IMR-90 (cell line): ENCODE measurements at regions not wholly inside any gene's neighbourhood (a gene's known extent, or its start where the extent isn't known, plus 50 kb on each side); places are given as distances from the start of the nearest gene placed in this dataset.

Experiments
- ATAC-seq: fragments of 200-7000 bp; cut with Tn5 transposase; 2 replicates; pipeline ENCODE4 v1.9.1; 2020; ENCODE audit warnings: low read depth, mild to moderate bottlenecking, moderate library complexity
- BruUV-seq: library from RNA; stranded (reverse); fragments of 400-500 nt; replicated peaks from 2 replicates; lab custom pipeline; 2021; lab: Mats Ljungman, UMichigan
- CTCF ChIA-PET: fragments of 300-600 bp; formaldehyde crosslinking; extraction: SDS; loops from one replicate; lab custom pipeline; 2021; ENCODE audit warnings: antibody characterized with exemption; lab: Yijun Ruan, JAX
- POLR2A ChIA-PET: fragments of 300-600 bp; sonication (Branson Sonifier 250); formaldehyde crosslinking; loops from one replicate; lab custom pipeline; 2022; ENCODE audit warnings: antibody characterized with exemption; ENCODE audit not compliant: unreplicated experiment; lab: Charles Lee
- DNase-seq: peaks from one replicate; pipeline ENCODE4 v3.0.0; 2013
- H2AFZ ChIP-seq: replicated peaks from 2 replicates; pipeline ENCODE3; 2013; ENCODE audit warnings: low read length, mild to moderate bottlenecking; ENCODE audit not compliant: poor library complexity
- H2AK5ac ChIP-seq: 2 replicates; pipeline ENCODE4 v1.6.1; 2013; ENCODE audit warnings: low read depth, low read length, inconsistent platforms
- H2AK9ac ChIP-seq: replicated peaks from 2 replicates; pipeline ENCODE3; 2013; ENCODE audit warnings: mild to moderate bottlenecking, low read depth, low read length, moderate library complexity; ENCODE audit not compliant: poor library complexity
- H2BK120ac ChIP-seq: 2 replicates; pipeline ENCODE4 v1.6.1; 2013; ENCODE audit warnings: low read depth, low read length, inconsistent platforms
- H2BK15ac ChIP-seq: 3 replicates; pipeline ENCODE4 v1.6.1; 2013; ENCODE audit warnings: low read depth, low read length, inconsistent platforms
- H2BK20ac ChIP-seq: 2 replicates; pipeline ENCODE4 v1.6.1; 2013; ENCODE audit warnings: low read depth, mild to moderate bottlenecking, inconsistent platforms, low read length, moderate library complexity
- H2BK5ac ChIP-seq: 2 replicates; pipeline ENCODE4 v1.6.1; 2013; ENCODE audit warnings: mild to moderate bottlenecking, low read depth, low read length, inconsistent platforms; ENCODE audit not compliant: poor library complexity, severe bottlenecking
- H3K14ac ChIP-seq: replicated peaks from 2 replicates; pipeline ENCODE4 v1.6.1; 2013; ENCODE audit warnings: low read depth, low read length, inconsistent platforms
- H3K18ac ChIP-seq: 2 replicates; pipeline ENCODE4 v1.6.1; 2013; ENCODE audit warnings: low read depth, low read length, control low read depth
- H3K23ac ChIP-seq: 2 replicates; pipeline ENCODE4 v1.6.1; 2013; ENCODE audit warnings: low read depth, low read length, inconsistent platforms
- H3K27ac ChIP-seq: 2 replicates; pipeline ENCODE4 v1.5.1; 2013; ENCODE audit warnings: mild to moderate bottlenecking, control low read depth, low read length; ENCODE audit not compliant: insufficient read depth
- H3K27me3 ChIP-seq: 2 replicates; pipeline ENCODE4 v1.6.1; 2013; ENCODE audit warnings: low read length; ENCODE audit not compliant: control insufficient read depth, insufficient read depth
- H3K36me3 ChIP-seq: 2 replicates; pipeline ENCODE4 v1.6.1; 2013; ENCODE audit warnings: low read length, mixed read lengths; ENCODE audit not compliant: control insufficient read depth, insufficient read depth
- H3K4ac ChIP-seq: 2 replicates; pipeline ENCODE4 v1.6.1; 2013; ENCODE audit warnings: low read depth, low read length, inconsistent platforms
- H3K4me1 ChIP-seq: 2 replicates; pipeline ENCODE4 v1.6.1; 2013; ENCODE audit warnings: low read length, mixed read lengths; ENCODE audit not compliant: control insufficient read depth, insufficient read depth
- H3K4me2 ChIP-seq: 2 replicates; pipeline ENCODE4 v1.6.1; 2013; ENCODE audit warnings: low read depth, mild to moderate bottlenecking, control low read depth, low read length, moderate library complexity
- H3K4me3 ChIP-seq: 2 replicates; pipeline ENCODE4 v1.5.1; 2013; ENCODE audit warnings: low read depth, mild to moderate bottlenecking, control low read depth, low read length, moderate library complexity; ENCODE audit not compliant: insufficient read depth
- H3K56ac ChIP-seq: 2 replicates; pipeline ENCODE4 v1.6.1; 2013; ENCODE audit warnings: low read length, inconsistent platforms; ENCODE audit not compliant: insufficient read depth; ENCODE audit errors: extremely low read depth
- H3K79me1 ChIP-seq, 2 experiments: 2 replicates each; pipeline ENCODE4 v1.6.1; 2013; ENCODE audit warnings: low read length in 2 of 2, inconsistent platforms in 1 of 2, low read depth in 1 of 2
- H3K9ac ChIP-seq: 2 replicates; pipeline ENCODE4 v1.6.1; 2013; ENCODE audit warnings: low read depth, low read length, control low read depth
- H3K9me1 ChIP-seq: 2 replicates; pipeline ENCODE4 v1.6.1; 2013; ENCODE audit warnings: low read length, inconsistent platforms; ENCODE audit not compliant: insufficient read depth
- H3K9me3 ChIP-seq: 2 replicates; pipeline ENCODE4 v1.6.1; 2013; ENCODE audit warnings: low read length; ENCODE audit not compliant: control insufficient read depth, insufficient read depth
- H4K20me1 ChIP-seq: 2 replicates; pipeline ENCODE4 v1.6.1; 2013; ENCODE audit warnings: low read length, inconsistent platforms; ENCODE audit not compliant: insufficient read depth
- H4K5ac ChIP-seq: 2 replicates; pipeline ENCODE4 v1.6.1; 2013; ENCODE audit warnings: mild to moderate bottlenecking, low read depth, low read length, control low read depth
- H4K8ac ChIP-seq, 2 experiments: 2 replicates each; pipeline ENCODE4 v1.6.1; 2013; ENCODE audit warnings: low read depth in 2 of 2, low read length in 2 of 2, control low read depth in 1 of 2, inconsistent platforms in 1 of 2
- H4K91ac ChIP-seq: 2 replicates; pipeline ENCODE4 v1.6.1; 2013; ENCODE audit warnings: low read depth, low read length, inconsistent platforms; ENCODE audit not compliant: insufficient read depth
- BHLHE40 ChIP-seq: fragments of 150-350 bp; IDR thresholded peaks from 2 replicates; pipeline ENCODE4 v1.6.1; 2016; ENCODE audit warnings: mild to moderate bottlenecking, low read depth, low read length
- CEBPB ChIP-seq: IDR thresholded peaks from 2 replicates; pipeline ENCODE4 v1.6.1; 2012; ENCODE audit warnings: low read depth, low read length, improper control_type of control experiment
- CHD1 ChIP-seq: IDR thresholded peaks from 2 replicates; pipeline ENCODE4 v1.6.1; 2012; ENCODE audit warnings: low read depth, low read length, improper control_type of control experiment
- FOS ChIP-seq: fragments of 150-350 bp; IDR thresholded peaks from 2 replicates; pipeline ENCODE4 v1.6.1; 2016; ENCODE audit warnings: low read depth, low read length
- MAFK ChIP-seq: IDR thresholded peaks from 2 replicates; pipeline ENCODE4 v1.6.1; 2012; ENCODE audit warnings: low read depth, low read length, improper control_type of control experiment
- MAZ ChIP-seq: IDR thresholded peaks from 2 replicates; pipeline ENCODE4 v1.6.1; 2012; ENCODE audit warnings: low read depth, mild to moderate bottlenecking, low read length, improper control_type of control experiment, moderate library complexity, borderline replicate concordance
- MXI1 ChIP-seq: IDR thresholded peaks from 2 replicates; pipeline ENCODE4 v1.6.1; 2012; ENCODE audit warnings: low read depth, mild to moderate bottlenecking, low read length, moderate library complexity, borderline replicate concordance
- NFE2L2 ChIP-seq: fragments of 150-350 bp; IDR thresholded peaks from 2 replicates; pipeline ENCODE4 v1.6.1; 2016; ENCODE audit warnings: low read depth, mild to moderate bottlenecking, low read length
- POLR2A ChIP-seq: IDR thresholded peaks from 2 replicates; pipeline ENCODE4 v1.6.1; 2012; ENCODE audit warnings: mild to moderate bottlenecking, low read depth, low read length
- RAD21 ChIP-seq: IDR thresholded peaks from 2 replicates; pipeline ENCODE4 v1.6.1; 2012; ENCODE audit warnings: low read length, improper control_type of control experiment
- RCOR1 ChIP-seq: IDR thresholded peaks from 2 replicates; pipeline ENCODE4 v1.6.1; 2012; ENCODE audit warnings: mild to moderate bottlenecking, low read length, improper control_type of control experiment; ENCODE audit not compliant: insufficient replicate concordance
- RFX5 ChIP-seq: IDR thresholded peaks from 2 replicates; pipeline ENCODE4 v1.8.0; 2012; ENCODE audit warnings: low read depth, mild to moderate bottlenecking, low read length, moderate library complexity
- SMC3 ChIP-seq: fragments of 150-350 bp; IDR thresholded peaks from 2 replicates; pipeline ENCODE4 v1.6.1; 2016; ENCODE audit warnings: low read depth, mild to moderate bottlenecking, antibody characterized with exemption, low read length, moderate library complexity
- WGBS, 2 experiments: methylation state at CpG; one replicate each; pipeline versions ENCODE4 v1.1.5 to v1.1.7; 2013; ENCODE audit warnings: missing lambda C conversion rate in 2 of 2; ENCODE audit not compliant: insufficient read length in 1 of 2; ENCODE audit errors: extremely low coverage in 2 of 2; 5-methylcytosine and 5-hydroxymethylcytosine counted together
- dilution Hi-C: fragments of 300-500 bp; cut with HindIII; formaldehyde crosslinking; loops from one replicate; pipeline ENCODE4 v1.14.3; 2018; ENCODE audit warnings: low sequenced_read_pairs; ENCODE audit not compliant: unreplicated experiment
- in situ Hi-C: fragments of 300-500 bp; cut with MboI; formaldehyde crosslinking; loops from 3 replicates; pipeline ENCODE4 v1.14.3; 2019; ENCODE audit warnings: low sequenced_read_pairs, inconsistent platforms, mixed read lengths
- intact Hi-C: fragments of 100-400 bp; cut with micrococcal nuclease; formaldehyde crosslinking; loops from 2 replicates; pipeline ENCODE4 v1.10.0; 2022
- TF ChIP-seq, protein P1 (sequence below): fragments of 150-350 bp; IDR thresholded peaks from 2 replicates; pipeline ENCODE4 v1.6.1; 2017; ENCODE audit warnings: mild to moderate bottlenecking, antibody characterized with exemption, low read length, low read depth
- TF ChIP-seq, protein P2 (sequence below): conservative IDR thresholded peaks from 2 replicates; pipeline ENCODE4 v1.5.1; 2012; ENCODE audit warnings: mild to moderate bottlenecking, low read depth, low read length, improper control_type of control experiment
- TF ChIP-seq, protein P3 (sequence below): fragments of 150-350 bp; IDR thresholded peaks from 2 replicates; pipeline ENCODE4 v1.6.1; 2016; ENCODE audit warnings: low read depth, mild to moderate bottlenecking, low read length, moderate library complexity, borderline replicate concordance

DNA sequence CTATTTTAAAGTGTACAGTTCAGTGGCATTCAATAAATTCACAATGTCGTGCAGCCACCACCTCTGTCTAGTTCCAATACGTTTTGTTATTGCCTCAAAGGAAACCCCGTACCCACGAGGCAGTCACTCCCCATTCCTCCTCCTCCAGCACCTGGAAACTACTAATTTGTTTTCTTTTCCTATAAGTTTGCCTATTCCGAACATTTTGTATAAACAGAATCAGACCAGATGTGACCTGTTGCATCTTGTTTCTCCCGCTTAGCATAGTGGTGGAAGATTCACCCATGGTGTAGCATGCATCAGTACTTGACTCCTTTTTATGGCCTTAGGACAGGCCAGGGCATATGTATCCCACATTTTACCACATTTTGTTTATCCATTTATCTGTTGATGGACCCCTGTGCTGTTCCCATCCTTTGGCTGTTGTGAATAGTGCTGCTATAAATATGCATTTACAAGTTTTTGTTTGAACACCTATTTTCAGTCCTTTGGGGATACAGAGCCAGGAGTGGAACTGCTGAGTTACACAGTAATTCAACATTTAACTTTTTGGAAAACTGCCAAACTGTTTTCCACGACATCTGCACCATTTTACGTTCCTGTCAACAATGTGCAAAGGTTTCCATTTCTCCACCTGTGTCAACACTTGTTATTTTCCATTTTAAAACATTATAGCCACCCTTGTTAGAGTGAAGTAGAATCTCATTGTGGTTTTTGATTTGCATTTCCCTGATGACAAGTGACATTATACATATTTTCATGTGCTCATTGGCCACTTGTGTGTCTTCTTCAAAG, 57.8 kb upstream of the STX18 start:
- no TSS peak for BruUV-seq
- Histone ChIP-seq H3K9me3 (peaks cover 5% of the 10 kb centered on the region), H3K36me3 (no peaks in the 10 kb centered on the region), H2AK9ac (no peak overlapping the region), H3K27me3 (no peaks in the 10 kb centered on the region), H3K4ac (no peak overlapping the region), H3K27ac (no peak overlapping the region), H3K4me1 (no peaks in the 10 kb centered on the region; the same call in 1 of the 2 replicates), H2BK15ac (no peak overlapping the region), H3K14ac (no peak overlapping the region), H4K5ac (no peak overlapping the region), H2AK5ac (no peak overlapping the region), H2BK120ac (no peak overlapping the region), H3K18ac (no peak overlapping the region), H3K56ac (no peak overlapping the region), H3K4me3 (no peak overlapping the region), H3K79me1 (no peaks in the 10 kb centered on the region), H2AFZ (no peak overlapping the region), H4K8ac (no peak overlapping the region), H4K91ac (no peak overlapping the region), H2BK5ac (no peak overlapping the region), H2BK20ac (no peak overlapping the region), H3K23ac (no peak overlapping the region), H3K9ac (no peak overlapping the region), H3K4me2 (no peak overlapping the region), H4K20me1 (no peaks in the 10 kb centered on the region), H3K9me1 (no peaks in the 10 kb centered on the region)
- DNase-seq (no peak), ATAC-seq (no peak)
- ChIA-PET POLR2A (no interaction called here), CTCF (no interaction called here)
- intact Hi-C loops: no loop called here
- dilution Hi-C loops: no loop called here
- in situ Hi-C loops: no loop called here
- WGBS, 2 experiments: 61% methylated on average over 4 of the region's 8 CpGs; no CpG with 5 or more reads in 1 of the 2 experiments
- TF ChIP-seq RAD21 (no peak), RCOR1 (no peak), NFE2L2 (no peak), RFX5 (no peak), SMC3 (no peak), BHLHE40 (no peak), CHD1 (no peak), MXI1 (no peak), MAFK (no peak), POLR2A (no peak), FOS (no peak), CEBPB (no peak), MAZ (no peak)
- TF ChIP-seq, protein P1, sequence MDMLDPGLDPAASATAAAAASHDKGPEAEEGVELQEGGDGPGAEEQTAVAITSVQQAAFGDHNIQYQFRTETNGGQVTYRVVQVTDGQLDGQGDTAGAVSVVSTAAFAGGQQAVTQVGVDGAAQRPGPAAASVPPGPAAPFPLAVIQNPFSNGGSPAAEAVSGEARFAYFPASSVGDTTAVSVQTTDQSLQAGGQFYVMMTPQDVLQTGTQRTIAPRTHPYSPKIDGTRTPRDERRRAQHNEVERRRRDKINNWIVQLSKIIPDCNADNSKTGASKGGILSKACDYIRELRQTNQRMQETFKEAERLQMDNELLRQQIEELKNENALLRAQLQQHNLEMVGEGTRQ: no peak
- TF ChIP-seq, protein P2, sequence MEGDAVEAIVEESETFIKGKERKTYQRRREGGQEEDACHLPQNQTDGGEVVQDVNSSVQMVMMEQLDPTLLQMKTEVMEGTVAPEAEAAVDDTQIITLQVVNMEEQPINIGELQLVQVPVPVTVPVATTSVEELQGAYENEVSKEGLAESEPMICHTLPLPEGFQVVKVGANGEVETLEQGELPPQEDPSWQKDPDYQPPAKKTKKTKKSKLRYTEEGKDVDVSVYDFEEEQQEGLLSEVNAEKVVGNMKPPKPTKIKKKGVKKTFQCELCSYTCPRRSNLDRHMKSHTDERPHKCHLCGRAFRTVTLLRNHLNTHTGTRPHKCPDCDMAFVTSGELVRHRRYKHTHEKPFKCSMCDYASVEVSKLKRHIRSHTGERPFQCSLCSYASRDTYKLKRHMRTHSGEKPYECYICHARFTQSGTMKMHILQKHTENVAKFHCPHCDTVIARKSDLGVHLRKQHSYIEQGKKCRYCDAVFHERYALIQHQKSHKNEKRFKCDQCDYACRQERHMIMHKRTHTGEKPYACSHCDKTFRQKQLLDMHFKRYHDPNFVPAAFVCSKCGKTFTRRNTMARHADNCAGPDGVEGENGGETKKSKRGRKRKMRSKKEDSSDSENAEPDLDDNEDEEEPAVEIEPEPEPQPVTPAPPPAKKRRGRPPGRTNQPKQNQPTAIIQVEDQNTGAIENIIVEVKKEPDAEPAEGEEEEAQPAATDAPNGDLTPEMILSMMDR: no peak
- TF ChIP-seq, protein P3, sequence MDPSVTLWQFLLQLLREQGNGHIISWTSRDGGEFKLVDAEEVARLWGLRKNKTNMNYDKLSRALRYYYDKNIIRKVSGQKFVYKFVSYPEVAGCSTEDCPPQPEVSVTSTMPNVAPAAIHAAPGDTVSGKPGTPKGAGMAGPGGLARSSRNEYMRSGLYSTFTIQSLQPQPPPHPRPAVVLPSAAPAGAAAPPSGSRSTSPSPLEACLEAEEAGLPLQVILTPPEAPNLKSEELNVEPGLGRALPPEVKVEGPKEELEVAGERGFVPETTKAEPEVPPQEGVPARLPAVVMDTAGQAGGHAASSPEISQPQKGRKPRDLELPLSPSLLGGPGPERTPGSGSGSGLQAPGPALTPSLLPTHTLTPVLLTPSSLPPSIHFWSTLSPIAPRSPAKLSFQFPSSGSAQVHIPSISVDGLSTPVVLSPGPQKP: no peak
